Spleen (tissue), 7 donors: ENCODE measurements at regions not wholly inside any gene's neighbourhood (a gene's known extent, or its start where the extent isn't known, plus 50 kb on each side); places are given as distances from the start of the nearest gene placed in this dataset.

Experiments
- CTCF ChIP-seq, 11 experiments: fragments of 200-600 bp in 7 of 11; fragments of 450-650 bp in 4 of 11; sonication (generic) in 4 of 11; IDR thresholded peaks in 8 of 11; conservative IDR thresholded peaks in 3 of 11; 1 replicate in 7 of 11; 2 replicates in 4 of 11; pipeline versions ENCODE4 v1.4.0 to v1.8.0; 2016 to 2021; ENCODE audit warnings: antibody characterized with exemption in 11 of 11, inconsistent platforms in 4 of 11, mild to moderate bottlenecking in 1 of 11
- POLR2A ChIP-seq, 3 donors: fragments of 450-650 bp; IDR thresholded peaks; one replicate each; pipeline ENCODE4 v1.5.1; 2017; ENCODE audit warnings: antibody characterized with exemption in 3 of 3, mild to moderate bottlenecking in 1 of 3
- donor health status: DM: no; HTN: no; CAD: no; lungs with moderate emphysema.
- donor health status: DM: no; HTN: no; CAD: no.
- donor health status: DM: no; HTN: no; CAD: no.

GRCh38 chr10:65753532-65753931 is 1172.3 kb upstream of the LRRTM3 start:
- TF ChIP-seq POLR2A (IDR thresholded peaks at IDR 0.05) = no peak
- no peak for TF ChIP-seq CTCF (IDR thresholded peaks at IDR 0.05 in 8 of 11, conservative IDR thresholded peaks at IDR 0.05 in 3 of 11)
